ENCODE measurements at regions not wholly inside any gene's neighbourhood (a gene's known extent, or its start where the extent isn't known, plus 50 kb on each side); places are given as distances from the start of the nearest gene placed in this dataset.
A peak's percentile ranks its signal among the peaks of the same experiment; 100 is the strongest.

GRCh38 chr1:34272152-34272551 lies 95.4 kb downstream of the C1orf94 start:
- H3K23me2 ChIP-seq (ENCODE audit: insufficient read length, low read depth, low read length, poor library complexity, severe bottlenecking): no peaks in the 10 kb centered on the region
- no CpG with 5 or more reads among the region's 4 CpGs for WGBS (ENCODE audit: extremely low coverage, insufficient read length, low lambda C conversion rate)
- H3K9ac ChIP-seq (ENCODE audit: extremely low read depth, insufficient read length, low read length): no peak overlapping the region
- H2AK5ac ChIP-seq (ENCODE audit: insufficient read length, low read length): no peak overlapping the region
- H4K5ac ChIP-seq (ENCODE audit: insufficient read length, low read depth, low read length): no peak overlapping the region
- H2BK12ac ChIP-seq (ENCODE audit: insufficient read length, low read depth, low read length): no peak overlapping the region
- no peaks in the 10 kb centered on the region for H3K79me2 ChIP-seq (ENCODE audit: insufficient read depth, low read length)
- Mint-ChIP-seq H3K27ac (0 out of 7 replicates have a peak overlapping the region, but pooled peaks of 1 of the 3 experiments have one; percentile 2), H3K4me1 (peaks cover 0 to 7% of the 10 kb centered on the region in 2 experiments; a peak in 2 of 4 replicates), H3K4me3 (no peak overlapping the region), H3K27me3 (ENCODE audit: low read depth) (peaks cover 32% of the 10 kb centered on the region), H3K36me3 (ENCODE audit: insufficient read depth in 1 of 3, low read depth in 3 of 3) (no peaks in the 10 kb centered on the region), H3K9me3 (no peaks in the 10 kb centered on the region)
- no peak overlapping the region for H2BK15ac ChIP-seq (ENCODE audit: low read depth, low read length)
- no peak overlapping the region for H3T11ph ChIP-seq (ENCODE audit: low read length)
- DNase-seq: no peak
- H3K56ac ChIP-seq (ENCODE audit: insufficient read length, low read depth, low read length): no peak overlapping the region
- no peak overlapping the region for H2BK20ac ChIP-seq (ENCODE audit: low read depth, low read length, poor library complexity, severe bottlenecking)
- no peak overlapping the region for H2AFZ ChIP-seq (ENCODE audit: low read length)
- H3K18ac ChIP-seq (ENCODE audit: insufficient read length, low read depth, low read length): no peak overlapping the region
- H2BK5ac ChIP-seq (ENCODE audit: insufficient read length, low read length): no peak overlapping the region
- TF ChIP-seq, protein P1, sequence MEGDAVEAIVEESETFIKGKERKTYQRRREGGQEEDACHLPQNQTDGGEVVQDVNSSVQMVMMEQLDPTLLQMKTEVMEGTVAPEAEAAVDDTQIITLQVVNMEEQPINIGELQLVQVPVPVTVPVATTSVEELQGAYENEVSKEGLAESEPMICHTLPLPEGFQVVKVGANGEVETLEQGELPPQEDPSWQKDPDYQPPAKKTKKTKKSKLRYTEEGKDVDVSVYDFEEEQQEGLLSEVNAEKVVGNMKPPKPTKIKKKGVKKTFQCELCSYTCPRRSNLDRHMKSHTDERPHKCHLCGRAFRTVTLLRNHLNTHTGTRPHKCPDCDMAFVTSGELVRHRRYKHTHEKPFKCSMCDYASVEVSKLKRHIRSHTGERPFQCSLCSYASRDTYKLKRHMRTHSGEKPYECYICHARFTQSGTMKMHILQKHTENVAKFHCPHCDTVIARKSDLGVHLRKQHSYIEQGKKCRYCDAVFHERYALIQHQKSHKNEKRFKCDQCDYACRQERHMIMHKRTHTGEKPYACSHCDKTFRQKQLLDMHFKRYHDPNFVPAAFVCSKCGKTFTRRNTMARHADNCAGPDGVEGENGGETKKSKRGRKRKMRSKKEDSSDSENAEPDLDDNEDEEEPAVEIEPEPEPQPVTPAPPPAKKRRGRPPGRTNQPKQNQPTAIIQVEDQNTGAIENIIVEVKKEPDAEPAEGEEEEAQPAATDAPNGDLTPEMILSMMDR (conservative IDR thresholded peaks at IDR 0.05): no peak
- no peaks in the 10 kb centered on the region; the same call in 1 of the 2 replicates for H3K27me3 ChIP-seq (ENCODE audit: insufficient read depth, low read length)
- no peak overlapping the region for H3K4ac ChIP-seq (ENCODE audit: low read depth, low read length)
- no peaks in the 10 kb centered on the region for H3K79me1 ChIP-seq (ENCODE audit: insufficient read depth, low read depth, low read length, poor library complexity, severe bottlenecking)
- H4K91ac ChIP-seq (ENCODE audit: insufficient read length, low read depth, low read length): no peak overlapping the region
- H2BK120ac ChIP-seq (ENCODE audit: low read depth, low read length, poor library complexity, severe bottlenecking): no peak overlapping the region
- H3K9me3 ChIP-seq (ENCODE audit: control insufficient read depth, low read depth, low read length): no peaks in the 10 kb centered on the region
- no peak overlapping the region for H3K23ac ChIP-seq (ENCODE audit: insufficient read length, low read depth, low read length)
- no peaks in the 10 kb centered on the region for H3K4me1 ChIP-seq (ENCODE audit: insufficient read depth, low read length)
- H3K27ac ChIP-seq (ENCODE audit: insufficient read length, low read depth, low read length): no peak overlapping the region
- H3K14ac ChIP-seq (ENCODE audit: insufficient read depth, low read length): no peak overlapping the region
- H4K20me1 ChIP-seq (ENCODE audit: control insufficient read depth, insufficient read depth, insufficient read length): no peaks in the 10 kb centered on the region
- no peak overlapping the region for H4K8ac ChIP-seq (replicated peaks; ENCODE audit: insufficient read length, low read depth, low read length)
- no peak overlapping the region for H3K4me2 ChIP-seq (ENCODE audit: insufficient read depth, insufficient read length, low read length)

Data from H9 (cell line).